Spleen (tissue), 11 donors: ENCODE measurements at regions not wholly inside any gene's neighbourhood (a gene's known extent, or its start where the extent isn't known, plus 50 kb on each side); places are given as distances from the start of the nearest gene placed in this dataset.

Source experiments
- DNase-seq: peaks from one replicate; pipeline ENCODE4 v3.0.0-alpha.2; 2020
- H3K27ac ChIP-seq, 8 donors: fragments of 200-600 bp; sonication (generic) in 7 of 8; 1 replicate in 4 of 8; 2 replicates in 4 of 8; pipeline versions ENCODE4 v1.5.0 to v1.8.0; 2016 to 2021; ENCODE audit warnings: inconsistent platforms in 4 of 8, mild to moderate bottlenecking in 4 of 8, moderate library complexity in 1 of 8
- H3K27me3 ChIP-seq, 7 donors: fragments of 200-600 bp; sonication (generic) in 6 of 7; replicated peaks in 1 of 7; 1 replicate in 4 of 7; 2 replicates in 3 of 7; pipeline versions ENCODE4 v1.5.0 to v1.8.0; 2016 to 2021; ENCODE audit warnings: inconsistent platforms in 3 of 7, mild to moderate bottlenecking in 1 of 7
- H3K36me3 ChIP-seq, 6 donors: fragments of 200-600 bp; sonication (generic) in 5 of 6; 1 replicate in 4 of 6; 2 replicates in 2 of 6; pipeline versions ENCODE4 v1.5.0 to v1.8.0; 2016 to 2021; ENCODE audit warnings: inconsistent platforms in 2 of 6
- H3K4me1 ChIP-seq, 6 donors: fragments of 200-600 bp; sonication (generic) in 5 of 6; 1 replicate in 3 of 6; 2 replicates in 3 of 6; pipeline versions ENCODE4 v1.5.0 to v1.8.0; 2016 to 2021; ENCODE audit warnings: inconsistent platforms in 3 of 6
- H3K4me3 ChIP-seq, 8 donors: fragments of 200-600 bp; sonication (generic) in 7 of 8; 1 replicate in 4 of 8; 2 replicates in 4 of 8; pipeline versions ENCODE4 v1.5.0 to v1.8.0; 2016 to 2021; ENCODE audit warnings: inconsistent platforms in 4 of 8, mild to moderate bottlenecking in 4 of 8, moderate library complexity in 2 of 8
- H3K9me3 ChIP-seq, 8 donors: fragments of 200-600 bp; sonication (generic) in 7 of 8; 1 replicate in 4 of 8; 2 replicates in 4 of 8; pipeline versions ENCODE4 v1.5.0 to v1.8.0; 2016 to 2021; ENCODE audit warnings: inconsistent platforms in 4 of 8
- CTCF ChIP-seq, 11 experiments: fragments of 200-600 bp in 7 of 11; fragments of 450-650 bp in 4 of 11; sonication (generic) in 4 of 11; IDR thresholded peaks in 8 of 11; conservative IDR thresholded peaks in 3 of 11; 1 replicate in 7 of 11; 2 replicates in 4 of 11; pipeline versions ENCODE4 v1.4.0 to v1.8.0; 2016 to 2021; ENCODE audit warnings: antibody characterized with exemption in 11 of 11, inconsistent platforms in 4 of 11, mild to moderate bottlenecking in 1 of 11
- POLR2A ChIP-seq, 3 donors: fragments of 450-650 bp; IDR thresholded peaks; one replicate each; pipeline ENCODE4 v1.5.1; 2017; ENCODE audit warnings: antibody characterized with exemption in 3 of 3, mild to moderate bottlenecking in 1 of 3
- POLR2AphosphoS5 ChIP-seq, 3 donors: sonication (generic); formaldehyde crosslinking; IDR thresholded peaks; one replicate each; pipeline ENCODE4 v1.5.1; 2017; ENCODE audit warnings: antibody characterized with exemption in 3 of 3
- WGBS, 5 donors: extraction: QIAGEN DNeasy Blood & Tissue Kit in 3 of 5; methylation state at CpG; one replicate each; pipeline versions ENCODE4 v1.1.5 to v1.1.7; 2013 to 2018; 5-methylcytosine and 5-hydroxymethylcytosine counted together
- intact Hi-C: fragments of 100-400 bp; cut with DNase I; formaldehyde crosslinking; loops from one replicate; pipeline ENCODE4 v1.15.0; 2023; ENCODE audit warnings: low total_unique reads
- donor health status: healthy with polysubstance abuse.
- donor health status: DM: no; HTN: no; CAD: no; lungs with moderate emphysema.
- donor health status: DM: no; HTN: no; CAD: no.
- donor health status: Bipolar disorder and iron deficiency.
- donor health status: healthy.
- donor health status: DM: no; HTN: no; CAD: no.
- donor health status: DM: yes; HTN: yes; CAD: no.

GRCh38 chr18:14959550-14959949, 211.6 kb downstream of the ANKRD30B start:
- Histone ChIP-seq H3K4me3 (no peak overlapping the region), H3K27me3 (no peaks in the 10 kb centered on the region), H3K9me3 (peaks cover 2 to 22% (median 14%) of the 10 kb centered on the region in 8 donors), H3K27ac (no peak overlapping the region), H3K36me3 (no peaks in the 10 kb centered on the region), H3K4me1 (no peaks in the 10 kb centered on the region)
- DNase-seq, result no peak
- intact Hi-C loops, result no loop called here
- TF ChIP-seq CTCF (IDR thresholded peaks at IDR 0.05 in 8 of 11, conservative IDR thresholded peaks at IDR 0.05 in 3 of 11) (no peak), POLR2AphosphoS5 (IDR thresholded peaks at IDR 0.05) (no peak), POLR2A (IDR thresholded peaks at IDR 0.05) (no peak)
- WGBS, 5 donors, result 73 to 89% (median 85%) methylated on average over 10 of the region's 10 CpGs

GRCh38 chr18:14961991-14962390, 214.0 kb downstream of the ANKRD30B start:
- Histone ChIP-seq H3K27ac (peak overlapping the region in 1 of 8 donors; percentile 29), H3K9me3 (peaks cover 0 to 4% (median 0%) of the 10 kb centered on the region in 8 donors), H3K36me3 (no peaks in the 10 kb centered on the region), H3K27me3 (no peaks in the 10 kb centered on the region), H3K4me3 (no peak overlapping the region), H3K4me1 (no peaks in the 10 kb centered on the region)
- 62 to 79% (median 69%) methylated on average over 5 of the region's 5 CpGs for WGBS, 5 donors
- no peak for TF ChIP-seq CTCF (IDR thresholded peaks at IDR 0.05 in 8 of 11, conservative IDR thresholded peaks at IDR 0.05 in 3 of 11)
- TF ChIP-seq POLR2AphosphoS5 (IDR thresholded peaks at IDR 0.05), result peak in 1 of 3 donors; percentile 24
- no peak for DNase-seq
- intact Hi-C loops, result no loop called here

- no peaks in the 10 kb centered on the region for H3K27me3 ChIP-seq
- no peaks in the 10 kb centered on the region for H3K4me1 ChIP-seq
- TF ChIP-seq CTCF (IDR thresholded peaks at IDR 0.05 in 8 of 11, conservative IDR thresholded peaks at IDR 0.05 in 3 of 11), result no peak
- peak in 2 of 3 donors; percentile 5 to 42 for TF ChIP-seq POLR2AphosphoS5 (IDR thresholded peaks at IDR 0.05)
- no peaks in the 10 kb centered on the region for H3K36me3 ChIP-seq
- no peak for DNase-seq
- peak overlapping the region in 1 of 8 donors; percentile 29 for H3K27ac ChIP-seq
- WGBS, 5 donors, result 69 to 91% (median 79%) methylated on average over 5 to 8 of the region's 8 CpGs
- intact Hi-C loops, result no loop called here
- peaks cover 0 to 2% (median 0%) of the 10 kb centered on the region in 8 donors for H3K9me3 ChIP-seq
- H3K4me3 ChIP-seq, result no peak overlapping the region
Measured at GRCh38 chr18:14962626-14963025, 214.7 kb downstream of the ANKRD30B start.

DNA sequence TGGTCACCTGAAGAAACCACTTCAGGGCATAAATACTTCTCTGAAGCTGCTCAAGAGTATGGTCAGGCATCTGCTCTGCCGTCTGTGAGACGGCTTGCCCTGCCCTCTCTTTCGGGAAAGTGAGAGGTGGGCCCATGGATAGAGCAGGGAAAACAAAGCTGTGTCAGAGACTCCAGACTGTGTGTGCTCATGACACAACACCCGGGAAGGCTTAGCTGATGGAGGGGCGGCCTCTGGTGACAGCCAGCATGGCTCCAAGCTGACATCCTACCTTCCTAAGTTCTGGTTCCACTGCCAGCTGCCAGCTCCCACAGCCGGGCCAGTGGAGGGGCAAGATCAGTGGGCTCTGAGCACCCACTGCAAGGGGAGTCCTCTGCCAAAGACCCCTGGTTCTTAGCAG, 215.3 kb downstream of the ANKRD30B start:
- intact Hi-C loops, result no loop called here

More for the DNA sequence above, 215.3 kb downstream of the ANKRD30B start:
- no peak for DNase-seq
- Histone ChIP-seq H3K9me3 (no peaks in the 10 kb centered on the region), H3K4me1 (no peaks in the 10 kb centered on the region), H3K27ac (no peak overlapping the region), H3K4me3 (no peak overlapping the region), H3K36me3 (no peaks in the 10 kb centered on the region), H3K27me3 (no peaks in the 10 kb centered on the region)
- no peak for TF ChIP-seq POLR2AphosphoS5 (IDR thresholded peaks at IDR 0.05)
- no peak for TF ChIP-seq CTCF (IDR thresholded peaks at IDR 0.05 in 8 of 11, conservative IDR thresholded peaks at IDR 0.05 in 3 of 11)
- no peak for TF ChIP-seq POLR2A (IDR thresholded peaks at IDR 0.05)
- WGBS, 5 donors, result 87 to 94% (median 93%) methylated on average over 5 to 6 of the region's 6 CpGs
